NK-92 (cell line): ENCODE measurements at regions not wholly inside any gene's neighbourhood (a gene's known extent, or its start where the extent isn't known, plus 50 kb on each side); places are given as distances from the start of the nearest gene placed in this dataset.

Source experiments
- DNase-seq: peaks from one replicate; lab custom pipeline; 2025; ENCODE audit not compliant: unreplicated experiment; lab: John Stamatoyannopoulos, UW

- no peak for DNase-seq
These were observed 119.8 kb upstream of the TLE3 start for GRCh38 chr15:70217226-70218160.

- no peak for DNase-seq
These were observed 118.2 kb upstream of the TLE3 start for GRCh38 chr15:70215951-70216350.

GRCh38 chr15:70214941-70215635 is 117.4 kb upstream of the TLE3 start:
- DNase-seq: no peak

- no peak for DNase-seq
These were observed 116.6 kb upstream of the TLE3 start for GRCh38 chr15:70214276-70214675.

GRCh38 chr15:70213794-70214193 is 116.1 kb upstream of the TLE3 start:
- DNase-seq: no peak

GRCh38 chr15:70212963-70213315 is 115.2 kb upstream of the TLE3 start:
- DNase-seq: no peak

GRCh38 chr15:70212286-70212962 is 114.7 kb upstream of the TLE3 start:
- DNase-seq: no peak

GRCh38 chr15:70210528-70210927 is 112.8 kb upstream of the TLE3 start:
- DNase-seq: no peak

GRCh38 chr15:70210076-70210475 is 112.4 kb upstream of the TLE3 start:
- no peak for DNase-seq

GRCh38 chr15:70209499-70209898 is 111.8 kb upstream of the TLE3 start:
- no peak for DNase-seq

GRCh38 chr15:70208332-70208731 is 110.6 kb upstream of the TLE3 start:
- no peak for DNase-seq

- no peak for DNase-seq
These were observed 109.0 kb upstream of the TLE3 start for GRCh38 chr15:70206668-70207067.

- no peak for DNase-seq
These were observed 106.9 kb upstream of the TLE3 start for GRCh38 chr15:70204652-70205051.

- DNase-seq: no peak
These were observed 106.4 kb upstream of the TLE3 start for GRCh38 chr15:70203981-70204560.

- no peak for DNase-seq
These were observed 105.0 kb upstream of the TLE3 start for GRCh38 chr15:70202756-70203155.

- no peak for DNase-seq
These were observed 103.7 kb upstream of the TLE3 start for GRCh38 chr15:70201425-70201775.

GRCh38 chr15:70200511-70201424 is 103.1 kb upstream of the TLE3 start:
- DNase-seq: no peak

GRCh38 chr15:70199540-70200410 is 102.1 kb upstream of the TLE3 start:
- DNase-seq: no peak

GRCh38 chr15:70199124-70199482 is 101.4 kb upstream of the TLE3 start:
- no peak for DNase-seq
